HEK293T (cell line): ENCODE measurements at regions not wholly inside any gene's neighbourhood (a gene's known extent, or its start where the extent isn't known, plus 50 kb on each side); places are given as distances from the start of the nearest gene placed in this dataset.

ENCODE experiments used
- ELF4 ChIP-seq: fragments of 450-650 bp; IDR thresholded peaks from 2 replicates; pipeline ENCODE4 v1.6.1; 2017; ENCODE audit warnings: antibody characterized with exemption
- HDGF ChIP-seq: fragments of 450-650 bp; IDR thresholded peaks from 2 replicates; pipeline ENCODE4 v1.6.1; 2017; ENCODE audit warnings: antibody characterized with exemption, borderline replicate concordance
- NFRKB ChIP-seq: fragments of 450-650 bp; IDR thresholded peaks from 2 replicates; pipeline ENCODE4 v1.6.1; 2016; ENCODE audit warnings: mild to moderate bottlenecking, moderate library complexity
- SP1 ChIP-seq: fragments of 450-650 bp; IDR thresholded peaks from 2 replicates; pipeline ENCODE4 v1.6.1; 2017

- TF ChIP-seq NFRKB (no peak), HDGF (no peak), SP1 (no peak), ELF4 (no peak)
These were observed 469.6 kb downstream of the RAP2B start for GRCh38 chr3:153631664-153632063.
